ENCODE measurements at regions not wholly inside any gene's neighbourhood (a gene's known extent, or its start where the extent isn't known, plus 50 kb on each side); places are given as distances from the start of the nearest gene placed in this dataset.
A peak's percentile ranks its signal among the peaks of the same experiment; 100 is the strongest.

- ATAC-seq (ENCODE audit: low FRiP score) (no peak), DNase-seq (no peak)
- no peaks in the 10 kb centered on the region for H3K4me1 ChIP-seq (ENCODE audit: control insufficient read depth in 1 of 2, insufficient read depth in 2 of 2, low read length in 2 of 2)
- 25 to 30% methylated on average over 2 of the region's 2 CpGs for WGBS, 2 donors
- H3K27ac ChIP-seq (ENCODE audit: low read depth in 1 of 2, low read length in 2 of 2), result no peak overlapping the region
- intact Hi-C loops (cut with DNase I), result no loop called here
- no peaks in the 10 kb centered on the region for H3K36me3 ChIP-seq (ENCODE audit: control insufficient read depth in 1 of 2, insufficient read depth in 2 of 2, low read length in 1 of 2)
- no peak overlapping the region for H3K4me3 ChIP-seq (ENCODE audit: low read length in 2 of 2)
- H3K27me3 ChIP-seq (ENCODE audit: control insufficient read depth in 1 of 2, insufficient read depth in 2 of 2, low read length in 1 of 2), result no peaks in the 10 kb centered on the region
- H3K9me3 ChIP-seq (ENCODE audit: control insufficient read depth, low read length), result no peaks in the 10 kb centered on the region
Observed at GRCh38 chr16:72302332-72302731, 130.4 kb upstream of the PMFBP1 start.

- no peaks in the 10 kb centered on the region for H3K9me3 ChIP-seq (ENCODE audit: control insufficient read depth, low read length)
- ATAC-seq (ENCODE audit: low FRiP score) (no peak), DNase-seq (no peak)
- no peaks in the 10 kb centered on the region for H3K36me3 ChIP-seq (ENCODE audit: control insufficient read depth in 1 of 2, insufficient read depth in 2 of 2, low read length in 1 of 2)
- no peak overlapping the region for H3K4me3 ChIP-seq (ENCODE audit: low read length in 2 of 2)
- intact Hi-C loops (cut with DNase I), result no loop called here
- H3K27ac ChIP-seq (ENCODE audit: low read depth in 1 of 2, low read length in 2 of 2), result no peak overlapping the region
- H3K4me1 ChIP-seq (ENCODE audit: control insufficient read depth in 1 of 2, insufficient read depth in 2 of 2, low read length in 2 of 2), result no peaks in the 10 kb centered on the region
- no peaks in the 10 kb centered on the region for H3K27me3 ChIP-seq (ENCODE audit: control insufficient read depth in 1 of 2, insufficient read depth in 2 of 2, low read length in 1 of 2)
- WGBS, 2 donors, result 62 to 65% methylated on average over 8 of the region's 8 CpGs
Observed at GRCh38 chr16:72301523-72302236, 129.7 kb upstream of the PMFBP1 start.

DNA sequence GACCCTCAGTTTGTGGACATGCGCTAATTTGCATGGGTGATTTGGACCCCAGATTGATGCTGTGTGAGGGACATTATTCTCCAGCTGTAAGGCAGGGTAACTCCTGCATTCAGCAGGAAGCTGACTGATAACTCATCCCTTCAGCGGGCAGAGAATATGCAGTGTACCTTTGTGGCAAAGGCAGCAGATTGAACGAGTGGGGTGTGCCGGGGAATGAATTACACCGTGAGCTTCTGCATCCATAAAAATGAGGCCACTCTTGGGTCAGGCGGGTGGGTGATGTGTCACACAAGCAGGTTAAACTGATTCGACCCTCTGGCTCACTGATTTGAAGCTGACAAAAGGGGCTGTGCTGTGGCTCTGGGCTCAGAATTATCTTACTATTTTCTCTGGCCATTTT lies 128.9 kb upstream of the PMFBP1 start:
- WGBS, 2 donors, result 59 to 64% methylated on average over 7 of the region's 7 CpGs
- Histone ChIP-seq H3K27me3 (ENCODE audit: control insufficient read depth in 1 of 2, insufficient read depth in 2 of 2, low read length in 1 of 2) (no peaks in the 10 kb centered on the region), H3K36me3 (ENCODE audit: control insufficient read depth in 1 of 2, insufficient read depth in 2 of 2, low read length in 1 of 2) (no peaks in the 10 kb centered on the region), H3K4me3 (ENCODE audit: low read length in 2 of 2) (no peak overlapping the region), H3K27ac (ENCODE audit: low read depth in 1 of 2, low read length in 2 of 2) (no peak overlapping the region), H3K4me1 (ENCODE audit: control insufficient read depth in 1 of 2, insufficient read depth in 2 of 2, low read length in 2 of 2) (no peaks in the 10 kb centered on the region), H3K9me3 (ENCODE audit: control insufficient read depth, low read length) (no peaks in the 10 kb centered on the region)
- ATAC-seq (ENCODE audit: low FRiP score), result no peak
- intact Hi-C loops (cut with DNase I), result no loop called here
- DNase-seq, result no peak

GRCh38 chr16:72299684-72300243 lies 127.8 kb upstream of the PMFBP1 start:
- intact Hi-C loops (cut with DNase I), result no loop called here
- DNase-seq (no peak), ATAC-seq (ENCODE audit: low FRiP score) (no peak)
- no peaks in the 10 kb centered on the region for H3K36me3 ChIP-seq (ENCODE audit: control insufficient read depth in 1 of 2, insufficient read depth in 2 of 2, low read length in 1 of 2)
- H3K27ac ChIP-seq (ENCODE audit: low read depth in 1 of 2, low read length in 2 of 2), result no peak overlapping the region
- H3K4me1 ChIP-seq (ENCODE audit: control insufficient read depth in 1 of 2, insufficient read depth in 2 of 2, low read length in 2 of 2), result no peaks in the 10 kb centered on the region
- 96 to 100% methylated on average over 2 of the region's 2 CpGs for WGBS, 2 donors
- no peak overlapping the region for H3K4me3 ChIP-seq (ENCODE audit: low read length in 2 of 2)
- H3K9me3 ChIP-seq (ENCODE audit: control insufficient read depth, low read length), result no peaks in the 10 kb centered on the region
- H3K27me3 ChIP-seq (ENCODE audit: control insufficient read depth in 1 of 2, insufficient read depth in 2 of 2, low read length in 1 of 2), result no peaks in the 10 kb centered on the region

GRCh38 chr16:72298961-72299360 lies 127.0 kb upstream of the PMFBP1 start:
- H3K4me1 ChIP-seq (ENCODE audit: control insufficient read depth in 1 of 2, insufficient read depth in 2 of 2, low read length in 2 of 2), result no peaks in the 10 kb centered on the region
- no peak overlapping the region for H3K27ac ChIP-seq (ENCODE audit: low read depth in 1 of 2, low read length in 2 of 2)
- H3K4me3 ChIP-seq (ENCODE audit: low read length in 2 of 2), result no peak overlapping the region
- no peaks in the 10 kb centered on the region for H3K27me3 ChIP-seq (ENCODE audit: control insufficient read depth in 1 of 2, insufficient read depth in 2 of 2, low read length in 1 of 2)
- intact Hi-C loops (cut with DNase I), result no loop called here
- no peaks in the 10 kb centered on the region for H3K36me3 ChIP-seq (ENCODE audit: control insufficient read depth in 1 of 2, insufficient read depth in 2 of 2, low read length in 1 of 2)
- no peak for ATAC-seq (ENCODE audit: low FRiP score)
- 79 to 80% methylated on average over 1 of the region's 1 CpG for WGBS, 2 donors
- DNase-seq, result no peak
- H3K9me3 ChIP-seq (ENCODE audit: control insufficient read depth, low read length), result no peaks in the 10 kb centered on the region

DNA sequence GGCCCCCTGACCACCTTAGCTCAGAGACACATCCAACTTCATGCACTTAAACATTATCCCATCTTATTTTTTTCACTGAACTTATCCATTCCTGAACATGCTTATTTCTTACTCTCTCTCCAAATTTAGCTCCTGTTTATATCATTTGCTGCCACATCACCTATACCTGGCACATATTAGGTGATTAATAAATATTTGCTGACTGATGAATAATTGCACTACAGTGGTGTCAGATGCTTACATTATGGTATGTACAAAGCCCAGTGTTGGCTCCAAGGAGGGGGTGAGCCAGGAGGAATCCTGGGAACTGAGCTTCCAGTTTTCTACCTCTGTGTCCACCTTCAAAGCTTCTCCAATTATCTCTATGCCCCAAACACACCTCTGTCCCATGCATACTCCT lies 124.0 kb upstream of the PMFBP1 start:
- Histone ChIP-seq H3K4me1 (ENCODE audit: control insufficient read depth in 1 of 2, insufficient read depth in 2 of 2, low read length in 2 of 2) (peaks cover 0 to 2% of the 10 kb centered on the region in 2 donors), H3K9me3 (ENCODE audit: control insufficient read depth, low read length) (no peaks in the 10 kb centered on the region), H3K4me3 (ENCODE audit: low read length in 2 of 2) (no peak overlapping the region), H3K27ac (ENCODE audit: low read depth in 1 of 2, low read length in 2 of 2) (no peak overlapping the region), H3K27me3 (ENCODE audit: control insufficient read depth in 1 of 2, insufficient read depth in 2 of 2, low read length in 1 of 2) (no peaks in the 10 kb centered on the region), H3K36me3 (ENCODE audit: control insufficient read depth in 1 of 2, insufficient read depth in 2 of 2, low read length in 1 of 2) (no peaks in the 10 kb centered on the region)
- ATAC-seq (ENCODE audit: low FRiP score), result no peak
- DNase-seq, result no peak
- intact Hi-C loops (cut with DNase I), result no loop called here

- Histone ChIP-seq H3K27me3 (ENCODE audit: control insufficient read depth in 1 of 2, insufficient read depth in 2 of 2, low read length in 1 of 2) (no peaks in the 10 kb centered on the region), H3K36me3 (ENCODE audit: control insufficient read depth in 1 of 2, insufficient read depth in 2 of 2, low read length in 1 of 2) (no peaks in the 10 kb centered on the region), H3K4me1 (ENCODE audit: control insufficient read depth in 1 of 2, insufficient read depth in 2 of 2, low read length in 2 of 2) (peaks cover 0 to 2% of the 10 kb centered on the region in 2 donors), H3K27ac (ENCODE audit: low read depth in 1 of 2, low read length in 2 of 2) (peak overlapping the region in 1 of 2 donors; percentile 80), H3K9me3 (ENCODE audit: control insufficient read depth, low read length) (no peaks in the 10 kb centered on the region), H3K4me3 (ENCODE audit: low read length in 2 of 2) (no peak overlapping the region)
- intact Hi-C loops (cut with DNase I), result no loop called here
- ATAC-seq (ENCODE audit: low FRiP score) (peak; percentile 79), DNase-seq (no peak)
Observed at GRCh38 chr16:72291531-72291981, 119.6 kb upstream of the PMFBP1 start.

- Histone ChIP-seq H3K36me3 (ENCODE audit: control insufficient read depth in 1 of 2, insufficient read depth in 2 of 2, low read length in 1 of 2) (no peaks in the 10 kb centered on the region), H3K4me1 (ENCODE audit: control insufficient read depth in 1 of 2, insufficient read depth in 2 of 2, low read length in 2 of 2) (peaks cover 0 to 2% of the 10 kb centered on the region in 2 donors), H3K27me3 (ENCODE audit: control insufficient read depth in 1 of 2, insufficient read depth in 2 of 2, low read length in 1 of 2) (no peaks in the 10 kb centered on the region), H3K9me3 (ENCODE audit: control insufficient read depth, low read length) (no peaks in the 10 kb centered on the region), H3K27ac (ENCODE audit: low read depth in 1 of 2, low read length in 2 of 2) (peak overlapping the region in 1 of 2 donors; percentile 71), H3K4me3 (ENCODE audit: low read length in 2 of 2) (no peak overlapping the region)
- ATAC-seq (ENCODE audit: low FRiP score), result no peak
- WGBS, 2 donors, result 66 to 70% methylated on average over 3 of the region's 3 CpGs
- no peak for DNase-seq
- intact Hi-C loops (cut with DNase I), result no loop called here
Observed at GRCh38 chr16:72291121-72291520, 119.2 kb upstream of the PMFBP1 start.

GRCh38 chr16:72287649-72288048 lies 115.7 kb upstream of the PMFBP1 start:
- ATAC-seq (ENCODE audit: low FRiP score) (no peak), DNase-seq (no peak)
- H3K4me1 ChIP-seq (ENCODE audit: control insufficient read depth in 1 of 2, insufficient read depth in 2 of 2, low read length in 2 of 2), result peaks cover 0 to 2% of the 10 kb centered on the region in 2 donors
- H3K9me3 ChIP-seq (ENCODE audit: control insufficient read depth, low read length), result no peaks in the 10 kb centered on the region
- intact Hi-C loops (cut with DNase I), result no loop called here
- H3K4me3 ChIP-seq (ENCODE audit: low read length in 2 of 2), result no peak overlapping the region
- H3K27ac ChIP-seq (ENCODE audit: low read depth in 1 of 2, low read length in 2 of 2), result no peak overlapping the region
- H3K27me3 ChIP-seq (ENCODE audit: control insufficient read depth in 1 of 2, insufficient read depth in 2 of 2, low read length in 1 of 2), result no peaks in the 10 kb centered on the region
- no peaks in the 10 kb centered on the region for H3K36me3 ChIP-seq (ENCODE audit: control insufficient read depth in 1 of 2, insufficient read depth in 2 of 2, low read length in 1 of 2)

All from aorta (tissue), 5 donors.